ENCODE measurements at regions not wholly inside any gene's neighbourhood (a gene's known extent, or its start where the extent isn't known, plus 50 kb on each side); places are given as distances from the start of the nearest gene placed in this dataset.
"Not testable (repeated sequence)": the region's sequence is repeated elsewhere in the genome, so short reads cannot be mapped to it uniquely, and the experiment has no call there.

DNA sequence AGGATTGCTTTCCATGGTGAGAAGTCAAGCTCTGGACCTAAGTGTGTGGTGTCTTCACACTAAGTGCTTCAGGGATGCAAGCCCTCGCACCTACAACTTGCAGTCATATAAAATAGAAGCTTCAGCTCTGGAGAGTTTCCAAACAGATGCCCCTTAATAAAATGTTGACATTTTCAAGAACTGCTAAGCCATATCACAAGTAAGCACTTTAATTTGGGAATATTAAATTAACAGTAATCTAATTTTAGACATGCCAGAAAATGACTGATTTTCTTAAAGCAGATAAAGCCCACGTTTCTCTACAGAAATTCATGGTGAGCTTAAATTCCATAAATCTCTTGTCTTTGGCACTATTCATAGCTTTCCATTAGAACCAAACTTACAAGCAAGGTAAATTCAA, 600.1 kb upstream of the FLRT2 start:
- DNase-seq (ENCODE audit: low spot score) = no peak
- TF ChIP-seq, protein P1, sequence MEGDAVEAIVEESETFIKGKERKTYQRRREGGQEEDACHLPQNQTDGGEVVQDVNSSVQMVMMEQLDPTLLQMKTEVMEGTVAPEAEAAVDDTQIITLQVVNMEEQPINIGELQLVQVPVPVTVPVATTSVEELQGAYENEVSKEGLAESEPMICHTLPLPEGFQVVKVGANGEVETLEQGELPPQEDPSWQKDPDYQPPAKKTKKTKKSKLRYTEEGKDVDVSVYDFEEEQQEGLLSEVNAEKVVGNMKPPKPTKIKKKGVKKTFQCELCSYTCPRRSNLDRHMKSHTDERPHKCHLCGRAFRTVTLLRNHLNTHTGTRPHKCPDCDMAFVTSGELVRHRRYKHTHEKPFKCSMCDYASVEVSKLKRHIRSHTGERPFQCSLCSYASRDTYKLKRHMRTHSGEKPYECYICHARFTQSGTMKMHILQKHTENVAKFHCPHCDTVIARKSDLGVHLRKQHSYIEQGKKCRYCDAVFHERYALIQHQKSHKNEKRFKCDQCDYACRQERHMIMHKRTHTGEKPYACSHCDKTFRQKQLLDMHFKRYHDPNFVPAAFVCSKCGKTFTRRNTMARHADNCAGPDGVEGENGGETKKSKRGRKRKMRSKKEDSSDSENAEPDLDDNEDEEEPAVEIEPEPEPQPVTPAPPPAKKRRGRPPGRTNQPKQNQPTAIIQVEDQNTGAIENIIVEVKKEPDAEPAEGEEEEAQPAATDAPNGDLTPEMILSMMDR (IDR thresholded peaks at IDR 0.05; ENCODE audit: extremely low read depth, insufficient read depth, missing control alignments) = no peak
- in situ Hi-C loops (cut with MboI; ENCODE audit: low pct_unique_long_range_greater_than_20kb, low sequenced_read_pairs, unreplicated experiment) = no loop called here

DNA sequence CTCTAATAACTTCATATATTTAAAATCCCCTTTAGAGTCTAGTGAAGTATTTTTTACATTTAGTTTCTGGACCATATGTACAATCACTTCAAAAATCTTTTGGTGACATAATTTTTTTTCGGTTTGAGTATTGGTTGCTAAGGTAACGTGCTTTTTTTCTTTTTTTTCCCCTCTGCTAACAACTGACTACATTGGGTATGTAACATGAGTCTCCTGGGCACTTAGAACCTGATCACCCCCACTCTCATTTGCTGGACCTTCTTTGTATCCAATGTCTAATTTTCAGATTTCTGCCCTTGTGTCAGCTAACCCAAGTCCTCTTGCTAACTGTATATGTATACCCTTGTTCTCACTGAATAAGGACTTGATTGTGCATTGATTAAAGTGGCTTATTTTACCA, 592.9 kb upstream of the FLRT2 start:
- DNase-seq (ENCODE audit: low spot score) = no peak
- in situ Hi-C loops (cut with MboI; ENCODE audit: low pct_unique_long_range_greater_than_20kb, low sequenced_read_pairs, unreplicated experiment) = no loop called here
- TF ChIP-seq, protein P1 (IDR thresholded peaks at IDR 0.05; ENCODE audit: extremely low read depth, insufficient read depth, missing control alignments) = no peak

DNA sequence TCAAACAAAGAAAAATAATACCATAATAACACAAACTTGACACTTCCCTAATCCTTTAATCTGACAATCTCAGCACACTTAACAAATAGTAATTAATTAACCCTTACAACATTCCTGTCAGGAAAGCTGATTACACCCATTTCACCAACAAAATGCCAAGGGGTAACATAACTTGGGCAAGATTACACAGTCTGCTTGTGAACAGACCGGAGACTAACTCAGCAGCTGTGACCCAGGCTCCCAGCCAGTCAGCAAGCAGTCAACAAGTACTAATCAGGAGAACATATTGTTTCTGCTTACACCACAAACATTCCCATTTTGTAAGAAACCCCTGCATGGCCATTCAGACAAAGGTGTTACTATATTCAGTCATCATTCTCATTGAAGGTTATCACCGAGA, 592.5 kb upstream of the FLRT2 start:
- in situ Hi-C loops (cut with MboI; ENCODE audit: low pct_unique_long_range_greater_than_20kb, low sequenced_read_pairs, unreplicated experiment) = no loop called here
- DNase-seq (ENCODE audit: low spot score) = no peak
- TF ChIP-seq, protein P1 (IDR thresholded peaks at IDR 0.05; ENCODE audit: extremely low read depth, insufficient read depth, missing control alignments) = no peak

DNA sequence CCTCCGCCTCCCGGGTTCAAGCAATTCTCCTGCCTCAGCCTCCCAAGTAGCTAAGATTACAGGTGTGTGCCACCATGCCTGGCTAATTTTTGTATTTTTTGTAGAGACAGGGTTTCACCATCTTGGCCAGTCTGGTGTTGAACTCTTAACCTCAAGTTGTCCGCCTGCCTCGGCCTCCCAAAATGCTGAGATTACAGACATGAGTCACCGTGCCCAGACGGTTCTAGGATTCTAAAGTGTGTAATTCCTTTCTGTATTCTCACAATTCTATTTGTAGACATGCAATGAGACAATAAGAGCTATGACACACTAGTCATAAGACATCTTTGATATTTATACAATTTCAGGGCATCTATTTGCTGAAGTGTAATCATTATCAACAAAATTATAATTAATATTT, 585.0 kb upstream of the FLRT2 start:
- DNase-seq (ENCODE audit: low spot score); in situ Hi-C loops (cut with MboI; ENCODE audit: low pct_unique_long_range_greater_than_20kb, low sequenced_read_pairs, unreplicated experiment): not testable (repeated sequence)

DNA sequence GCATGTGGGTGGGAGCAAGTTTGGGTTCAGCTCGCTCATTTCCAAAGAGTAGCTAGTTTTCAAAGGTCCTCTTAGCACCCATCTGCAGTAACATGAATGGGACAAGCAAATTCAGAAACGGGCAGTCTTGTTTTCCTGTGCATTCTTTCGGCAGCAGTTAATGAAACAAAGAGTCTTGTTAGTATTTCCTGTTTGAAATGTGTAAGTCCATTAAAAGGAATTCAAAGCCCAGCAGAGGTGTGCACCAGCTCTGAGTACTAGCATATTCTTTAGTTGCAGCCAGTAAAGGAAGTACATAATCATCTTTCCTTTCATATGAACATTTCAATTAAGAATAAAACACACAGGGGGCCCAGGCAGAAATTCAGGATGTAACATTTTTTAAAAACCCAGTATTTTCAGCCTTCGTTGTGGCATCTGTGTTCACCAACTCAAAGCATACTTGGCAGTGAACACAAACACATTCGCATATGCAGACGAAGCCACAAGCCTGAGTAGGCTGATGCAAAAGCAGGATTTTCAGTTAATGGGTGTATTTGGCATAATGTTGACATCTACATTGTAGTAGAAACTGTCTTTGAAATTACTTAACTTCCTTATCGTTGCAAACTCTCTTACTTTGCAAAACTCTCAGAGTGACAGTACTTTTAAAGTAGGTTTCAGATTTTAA, 570.0 kb upstream of the FLRT2 start:
- in situ Hi-C loops (cut with MboI; ENCODE audit: low pct_unique_long_range_greater_than_20kb, low sequenced_read_pairs, unreplicated experiment) = no loop called here
- TF ChIP-seq, protein P1 (IDR thresholded peaks at IDR 0.05; ENCODE audit: extremely low read depth, insufficient read depth, missing control alignments) = no peak

DNA sequence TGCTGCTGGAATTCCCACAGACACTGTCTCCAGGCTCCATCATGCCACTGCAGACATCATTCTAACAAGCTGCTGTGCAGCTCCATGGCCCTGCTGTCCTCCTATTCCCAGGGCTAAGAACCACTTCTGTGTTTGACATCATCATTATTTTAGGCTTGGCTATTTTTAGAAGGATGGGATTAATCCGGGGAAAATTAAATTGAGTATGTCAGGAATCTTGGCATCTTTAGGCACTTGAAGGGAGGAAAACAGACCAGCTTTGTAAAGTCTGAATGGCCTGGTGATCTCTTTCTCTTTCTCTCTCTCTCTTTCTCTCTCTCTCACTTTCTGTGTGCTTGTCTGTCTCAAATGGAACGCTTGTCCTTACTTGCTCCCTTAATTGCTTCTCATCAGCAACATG, 568.3 kb upstream of the FLRT2 start:
- in situ Hi-C loops (cut with MboI; ENCODE audit: low pct_unique_long_range_greater_than_20kb, low sequenced_read_pairs, unreplicated experiment) = no loop called here
- TF ChIP-seq, protein P1 (IDR thresholded peaks at IDR 0.05; ENCODE audit: extremely low read depth, insufficient read depth, missing control alignments) = no peak
- DNase-seq (ENCODE audit: low spot score) = no peak

More for the DNA sequence above, 570.0 kb upstream of the FLRT2 start:
- no peak for DNase-seq (ENCODE audit: low spot score)

DNA sequence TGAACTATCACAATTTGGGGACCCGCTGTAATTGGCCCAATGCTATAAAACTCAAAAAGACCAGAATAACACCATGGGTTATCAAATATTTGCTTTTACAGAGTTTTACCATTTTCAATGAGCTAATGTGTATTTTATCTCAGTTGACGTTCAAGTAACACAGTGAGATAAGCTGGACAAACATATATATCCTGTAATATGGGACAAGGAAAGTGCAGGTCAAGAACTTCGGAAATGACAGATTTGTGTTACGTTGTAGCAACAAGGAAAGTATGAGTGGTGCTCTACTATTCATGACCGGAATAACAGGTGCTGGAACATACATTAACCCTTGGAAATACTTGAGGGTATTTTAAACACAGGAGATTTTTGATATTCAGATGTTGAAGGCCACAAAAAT, 566.4 kb upstream of the FLRT2 start:
- TF ChIP-seq, protein P1 (IDR thresholded peaks at IDR 0.05; ENCODE audit: extremely low read depth, insufficient read depth, missing control alignments) = no peak
- in situ Hi-C loops (cut with MboI; ENCODE audit: low pct_unique_long_range_greater_than_20kb, low sequenced_read_pairs, unreplicated experiment) = no loop called here
- no peak for DNase-seq (ENCODE audit: low spot score)
